ENCODE measurements at regions not wholly inside any gene's neighbourhood (a gene's known extent, or its start where the extent isn't known, plus 50 kb on each side); places are given as distances from the start of the nearest gene placed in this dataset.

DNA sequence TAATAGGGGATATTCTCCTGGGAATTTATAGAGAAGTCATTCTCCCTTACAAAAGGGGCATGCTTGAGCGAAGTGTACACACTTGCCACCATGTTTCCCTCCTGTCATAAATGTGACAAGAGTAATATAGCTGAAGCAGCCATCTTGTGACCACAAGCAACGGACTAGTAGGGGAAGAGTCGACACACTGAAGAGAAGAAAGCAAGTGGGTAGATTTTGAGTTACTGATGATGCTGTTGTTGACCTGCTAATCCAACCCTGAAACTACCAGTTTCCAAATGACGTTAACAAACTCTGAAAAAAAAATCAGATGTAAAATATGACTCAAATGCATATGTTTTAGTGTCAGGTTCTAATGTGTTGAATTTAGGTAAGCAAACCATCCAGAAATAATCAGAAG lies 350.4 kb downstream of the CDH10 start:
- TF ChIP-seq, protein P1, sequence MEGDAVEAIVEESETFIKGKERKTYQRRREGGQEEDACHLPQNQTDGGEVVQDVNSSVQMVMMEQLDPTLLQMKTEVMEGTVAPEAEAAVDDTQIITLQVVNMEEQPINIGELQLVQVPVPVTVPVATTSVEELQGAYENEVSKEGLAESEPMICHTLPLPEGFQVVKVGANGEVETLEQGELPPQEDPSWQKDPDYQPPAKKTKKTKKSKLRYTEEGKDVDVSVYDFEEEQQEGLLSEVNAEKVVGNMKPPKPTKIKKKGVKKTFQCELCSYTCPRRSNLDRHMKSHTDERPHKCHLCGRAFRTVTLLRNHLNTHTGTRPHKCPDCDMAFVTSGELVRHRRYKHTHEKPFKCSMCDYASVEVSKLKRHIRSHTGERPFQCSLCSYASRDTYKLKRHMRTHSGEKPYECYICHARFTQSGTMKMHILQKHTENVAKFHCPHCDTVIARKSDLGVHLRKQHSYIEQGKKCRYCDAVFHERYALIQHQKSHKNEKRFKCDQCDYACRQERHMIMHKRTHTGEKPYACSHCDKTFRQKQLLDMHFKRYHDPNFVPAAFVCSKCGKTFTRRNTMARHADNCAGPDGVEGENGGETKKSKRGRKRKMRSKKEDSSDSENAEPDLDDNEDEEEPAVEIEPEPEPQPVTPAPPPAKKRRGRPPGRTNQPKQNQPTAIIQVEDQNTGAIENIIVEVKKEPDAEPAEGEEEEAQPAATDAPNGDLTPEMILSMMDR (IDR thresholded peaks at IDR 0.05 in 2 of 3, conservative IDR thresholded peaks at IDR 0.05 in 1 of 3; ENCODE audit: insufficient read depth in 2 of 3, low read depth in 1 of 3, low read length in 3 of 3) = no peak
- TF ChIP-seq OTX1 (CRISPR knock-in tag; IDR thresholded peaks at IDR 0.05) = no peak
